Skeletal muscle cell (primary cell): ENCODE measurements at regions not wholly inside any gene's neighbourhood (a gene's known extent, or its start where the extent isn't known, plus 50 kb on each side); places are given as distances from the start of the nearest gene placed in this dataset.

Experiments used
- DNase-seq: peaks from one replicate; pipeline ENCODE4 v3.0.0-alpha.2; 2010; ENCODE audit warnings: low read depth
- H3K4me3 ChIP-seq: 2 replicates; pipeline ENCODE4 v1.5.1; 2011; ENCODE audit warnings: low read depth, mild to moderate bottlenecking, control low read depth, low read length, moderate library complexity

GRCh38 chr13:91100944-91101343 lies 246.5 kb upstream of the MIR17HG start:
- DNase-seq = no peak
- no peak overlapping the region for H3K4me3 ChIP-seq

- DNase-seq = no peak
- no peak overlapping the region for H3K4me3 ChIP-seq
These were observed 246.1 kb upstream of the MIR17HG start for GRCh38 chr13:91101381-91101780.

- DNase-seq = no peak
- no peak overlapping the region for H3K4me3 ChIP-seq
These were observed 242.2 kb upstream of the MIR17HG start for GRCh38 chr13:91105270-91105669.

- no peak overlapping the region for H3K4me3 ChIP-seq
- no peak for DNase-seq
These were observed 240.9 kb upstream of the MIR17HG start for GRCh38 chr13:91106565-91106964.

GRCh38 chr13:91108315-91108714 lies 239.2 kb upstream of the MIR17HG start:
- DNase-seq = no peak
- H3K4me3 ChIP-seq = no peak overlapping the region

- H3K4me3 ChIP-seq = no peak overlapping the region
- no peak for DNase-seq
These were observed 235.8 kb upstream of the MIR17HG start for GRCh38 chr13:91111476-91112200.

GRCh38 chr13:91112201-91112923 lies 235.1 kb upstream of the MIR17HG start:
- no peak for DNase-seq
- no peak overlapping the region for H3K4me3 ChIP-seq

GRCh38 chr13:91112924-91113277 lies 234.6 kb upstream of the MIR17HG start:
- no peak for DNase-seq
- no peak overlapping the region for H3K4me3 ChIP-seq

- DNase-seq = no peak
- H3K4me3 ChIP-seq = no peak overlapping the region
These were observed 231.7 kb upstream of the MIR17HG start for GRCh38 chr13:91115776-91116175.

GRCh38 chr13:91117351-91117750 lies 230.1 kb upstream of the MIR17HG start:
- DNase-seq = no peak
- no peak overlapping the region for H3K4me3 ChIP-seq

GRCh38 chr13:91119643-91120042 lies 227.8 kb upstream of the MIR17HG start:
- H3K4me3 ChIP-seq = no peak overlapping the region
- no peak for DNase-seq

- no peak for DNase-seq
- no peak overlapping the region for H3K4me3 ChIP-seq
These were observed 224.7 kb upstream of the MIR17HG start for GRCh38 chr13:91122766-91123165.

GRCh38 chr13:91123456-91124127 lies 223.9 kb upstream of the MIR17HG start:
- H3K4me3 ChIP-seq = no peak overlapping the region
- DNase-seq = no peak

- DNase-seq = no peak
- H3K4me3 ChIP-seq = no peak overlapping the region
These were observed 220.7 kb upstream of the MIR17HG start for GRCh38 chr13:91126806-91127205.

GRCh38 chr13:91127995-91128394 lies 219.5 kb upstream of the MIR17HG start:
- no peak overlapping the region for H3K4me3 ChIP-seq
- no peak for DNase-seq

- DNase-seq = no peak
- no peak overlapping the region for H3K4me3 ChIP-seq
These were observed 215.1 kb upstream of the MIR17HG start for GRCh38 chr13:91132381-91132780.

- DNase-seq = no peak
These were observed 214.7 kb upstream of the MIR17HG start for GRCh38 chr13:91132786-91133185.

GRCh38 chr13:91133941-91134802 lies 213.3 kb upstream of the MIR17HG start:
- no peak for DNase-seq
- no peak overlapping the region for H3K4me3 ChIP-seq

More at GRCh38 chr13:91132786-91133185, 214.7 kb upstream of the MIR17HG start:
- no peak overlapping the region for H3K4me3 ChIP-seq

- DNase-seq = no peak
- H3K4me3 ChIP-seq = no peak overlapping the region
These were observed 212.7 kb upstream of the MIR17HG start for GRCh38 chr13:91134803-91135184.

- no peak for DNase-seq
- no peak overlapping the region for H3K4me3 ChIP-seq
These were observed 212.1 kb upstream of the MIR17HG start for GRCh38 chr13:91135376-91135775.
